ENCODE measurements at regions not wholly inside any gene's neighbourhood (a gene's known extent, or its start where the extent isn't known, plus 50 kb on each side); places are given as distances from the start of the nearest gene placed in this dataset.

GRCh38 chr6:85092226-85092625, 327.8 kb upstream of the TBX18 start (continued):
- TF ChIP-seq, protein P1, sequence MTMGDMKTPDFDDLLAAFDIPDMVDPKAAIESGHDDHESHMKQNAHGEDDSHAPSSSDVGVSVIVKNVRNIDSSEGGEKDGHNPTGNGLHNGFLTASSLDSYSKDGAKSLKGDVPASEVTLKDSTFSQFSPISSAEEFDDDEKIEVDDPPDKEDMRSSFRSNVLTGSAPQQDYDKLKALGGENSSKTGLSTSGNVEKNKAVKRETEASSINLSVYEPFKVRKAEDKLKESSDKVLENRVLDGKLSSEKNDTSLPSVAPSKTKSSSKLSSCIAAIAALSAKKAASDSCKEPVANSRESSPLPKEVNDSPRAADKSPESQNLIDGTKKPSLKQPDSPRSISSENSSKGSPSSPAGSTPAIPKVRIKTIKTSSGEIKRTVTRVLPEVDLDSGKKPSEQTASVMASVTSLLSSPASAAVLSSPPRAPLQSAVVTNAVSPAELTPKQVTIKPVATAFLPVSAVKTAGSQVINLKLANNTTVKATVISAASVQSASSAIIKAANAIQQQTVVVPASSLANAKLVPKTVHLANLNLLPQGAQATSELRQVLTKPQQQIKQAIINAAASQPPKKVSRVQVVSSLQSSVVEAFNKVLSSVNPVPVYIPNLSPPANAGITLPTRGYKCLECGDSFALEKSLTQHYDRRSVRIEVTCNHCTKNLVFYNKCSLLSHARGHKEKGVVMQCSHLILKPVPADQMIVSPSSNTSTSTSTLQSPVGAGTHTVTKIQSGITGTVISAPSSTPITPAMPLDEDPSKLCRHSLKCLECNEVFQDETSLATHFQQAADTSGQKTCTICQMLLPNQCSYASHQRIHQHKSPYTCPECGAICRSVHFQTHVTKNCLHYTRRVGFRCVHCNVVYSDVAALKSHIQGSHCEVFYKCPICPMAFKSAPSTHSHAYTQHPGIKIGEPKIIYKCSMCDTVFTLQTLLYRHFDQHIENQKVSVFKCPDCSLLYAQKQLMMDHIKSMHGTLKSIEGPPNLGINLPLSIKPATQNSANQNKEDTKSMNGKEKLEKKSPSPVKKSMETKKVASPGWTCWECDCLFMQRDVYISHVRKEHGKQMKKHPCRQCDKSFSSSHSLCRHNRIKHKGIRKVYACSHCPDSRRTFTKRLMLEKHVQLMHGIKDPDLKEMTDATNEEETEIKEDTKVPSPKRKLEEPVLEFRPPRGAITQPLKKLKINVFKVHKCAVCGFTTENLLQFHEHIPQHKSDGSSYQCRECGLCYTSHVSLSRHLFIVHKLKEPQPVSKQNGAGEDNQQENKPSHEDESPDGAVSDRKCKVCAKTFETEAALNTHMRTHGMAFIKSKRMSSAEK (CRISPR knock-in tag; IDR thresholded peaks at IDR 0.05; ENCODE audit: borderline replicate concordance), result no peak
- no peak for TF ChIP-seq ZNF219 (CRISPR knock-in tag; IDR thresholded peaks at IDR 0.05; ENCODE audit: borderline replicate concordance)
- TF ChIP-seq CREB1 (CRISPR knock-in tag; IDR thresholded peaks at IDR 0.05), result no peak
- TF ChIP-seq TCF7 (CRISPR knock-in tag; IDR thresholded peaks at IDR 0.05; ENCODE audit: low read depth), result no peak
- no peak for TF ChIP-seq ZNF121 (CRISPR knock-in tag; IDR thresholded peaks at IDR 0.05)
- TF ChIP-seq E2F4 (CRISPR knock-in tag; IDR thresholded peaks at IDR 0.05; ENCODE audit: borderline replicate concordance, low read depth), result no peak
- TF ChIP-seq JUN (CRISPR knock-in tag; IDR thresholded peaks at IDR 0.05), result no peak
- no peak for TF ChIP-seq ZNF138 (CRISPR knock-in tag; conservative IDR thresholded peaks at IDR 0.05)

- CTCF ChIA-PET, result no interaction called here
- no peak for TF ChIP-seq GRHL2 (CRISPR knock-in tag; IDR thresholded peaks at IDR 0.05; ENCODE audit: insufficient replicate concordance, severe bottlenecking)
- no peak for TF ChIP-seq GABPB1 (CRISPR knock-in tag; IDR thresholded peaks at IDR 0.05)
- no peak for TF ChIP-seq IRF1 (CRISPR knock-in tag; IDR thresholded peaks at IDR 0.05)
- TF ChIP-seq NFYB (CRISPR knock-in tag; conservative IDR thresholded peaks at IDR 0.05; ENCODE audit: low read depth), result no peak
- TF ChIP-seq, protein P2, sequence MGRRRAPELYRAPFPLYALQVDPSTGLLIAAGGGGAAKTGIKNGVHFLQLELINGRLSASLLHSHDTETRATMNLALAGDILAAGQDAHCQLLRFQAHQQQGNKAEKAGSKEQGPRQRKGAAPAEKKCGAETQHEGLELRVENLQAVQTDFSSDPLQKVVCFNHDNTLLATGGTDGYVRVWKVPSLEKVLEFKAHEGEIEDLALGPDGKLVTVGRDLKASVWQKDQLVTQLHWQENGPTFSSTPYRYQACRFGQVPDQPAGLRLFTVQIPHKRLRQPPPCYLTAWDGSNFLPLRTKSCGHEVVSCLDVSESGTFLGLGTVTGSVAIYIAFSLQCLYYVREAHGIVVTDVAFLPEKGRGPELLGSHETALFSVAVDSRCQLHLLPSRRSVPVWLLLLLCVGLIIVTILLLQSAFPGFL (CRISPR knock-in tag; IDR thresholded peaks at IDR 0.05; ENCODE audit: borderline replicate concordance), result no peak
- no peak for ATAC-seq
- Mint-ChIP-seq H3K4me3 (no peak overlapping the region), H3K27me3 (ENCODE audit: low read depth) (no peaks in the 10 kb centered on the region), H3K36me3 (no peaks in the 10 kb centered on the region), H3K9me3 (peaks cover 18% of the 10 kb centered on the region), H3K27ac (no peak overlapping the region), H3K4me1 (no peaks in the 10 kb centered on the region; the same call in 1 of the 2 replicates)
- POLR2A ChIA-PET, result no interaction called here
- no peak for DNase-seq (ENCODE audit: low spot score)
Observed at GRCh38 chr6:85089255-85089654, 324.9 kb upstream of the TBX18 start.

- H3K4me3 Mint-ChIP-seq, result no peak overlapping the region
- TF ChIP-seq ZNF263 (CRISPR knock-in tag; IDR thresholded peaks at IDR 0.05; ENCODE audit: low read depth), result no peak
- no peak for TF ChIP-seq ZNF671 (CRISPR knock-in tag; IDR thresholded peaks at IDR 0.05)
- no peak for TF ChIP-seq GRHL2 (CRISPR knock-in tag; IDR thresholded peaks at IDR 0.05; ENCODE audit: insufficient replicate concordance, severe bottlenecking)
- no peak for TF ChIP-seq RORB (CRISPR knock-in tag; IDR thresholded peaks at IDR 0.05)
- no peak for TF ChIP-seq ZNF423 (CRISPR knock-in tag; IDR thresholded peaks at IDR 0.05)
- TF ChIP-seq OVOL2 (CRISPR knock-in tag; IDR thresholded peaks at IDR 0.05; ENCODE audit: borderline replicate concordance), result no peak
- no peak for TF ChIP-seq NR3C1 (CRISPR knock-in tag; conservative IDR thresholded peaks at IDR 0.05; ENCODE audit: low read depth)
- no peak for TF ChIP-seq CREM (CRISPR knock-in tag; IDR thresholded peaks at IDR 0.05)
- TF ChIP-seq ELF4 (CRISPR knock-in tag; IDR thresholded peaks at IDR 0.05; ENCODE audit: low read depth), result no peak
- TF ChIP-seq, protein P3, sequence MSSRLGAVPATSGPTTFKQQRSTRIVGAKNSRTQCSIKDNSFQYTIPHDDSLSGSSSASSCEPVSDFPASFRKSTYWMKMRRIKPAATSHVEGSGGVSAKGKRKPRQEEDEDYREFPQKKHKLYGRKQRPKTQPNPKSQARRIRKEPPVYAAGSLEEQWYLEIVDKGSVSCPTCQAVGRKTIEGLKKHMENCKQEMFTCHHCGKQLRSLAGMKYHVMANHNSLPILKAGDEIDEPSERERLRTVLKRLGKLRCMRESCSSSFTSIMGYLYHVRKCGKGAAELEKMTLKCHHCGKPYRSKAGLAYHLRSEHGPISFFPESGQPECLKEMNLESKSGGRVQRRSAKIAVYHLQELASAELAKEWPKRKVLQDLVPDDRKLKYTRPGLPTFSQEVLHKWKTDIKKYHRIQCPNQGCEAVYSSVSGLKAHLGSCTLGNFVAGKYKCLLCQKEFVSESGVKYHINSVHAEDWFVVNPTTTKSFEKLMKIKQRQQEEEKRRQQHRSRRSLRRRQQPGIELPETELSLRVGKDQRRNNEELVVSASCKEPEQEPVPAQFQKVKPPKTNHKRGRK (CRISPR knock-in tag; IDR thresholded peaks at IDR 0.05; ENCODE audit: borderline replicate concordance), result no peak
- TF ChIP-seq JUN (CRISPR knock-in tag; IDR thresholded peaks at IDR 0.05), result no peak
- TF ChIP-seq MXD4 (CRISPR knock-in tag; IDR thresholded peaks at IDR 0.05; ENCODE audit: borderline replicate concordance), result no peak
- TF ChIP-seq, protein P4, sequence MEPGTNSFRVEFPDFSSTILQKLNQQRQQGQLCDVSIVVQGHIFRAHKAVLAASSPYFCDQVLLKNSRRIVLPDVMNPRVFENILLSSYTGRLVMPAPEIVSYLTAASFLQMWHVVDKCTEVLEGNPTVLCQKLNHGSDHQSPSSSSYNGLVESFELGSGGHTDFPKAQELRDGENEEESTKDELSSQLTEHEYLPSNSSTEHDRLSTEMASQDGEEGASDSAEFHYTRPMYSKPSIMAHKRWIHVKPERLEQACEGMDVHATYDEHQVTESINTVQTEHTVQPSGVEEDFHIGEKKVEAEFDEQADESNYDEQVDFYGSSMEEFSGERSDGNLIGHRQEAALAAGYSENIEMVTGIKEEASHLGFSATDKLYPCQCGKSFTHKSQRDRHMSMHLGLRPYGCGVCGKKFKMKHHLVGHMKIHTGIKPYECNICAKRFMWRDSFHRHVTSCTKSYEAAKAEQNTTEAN (CRISPR knock-in tag; IDR thresholded peaks at IDR 0.05), result no peak
- no peak for TF ChIP-seq ZNF219 (CRISPR knock-in tag; IDR thresholded peaks at IDR 0.05; ENCODE audit: borderline replicate concordance)
Observed at GRCh38 chr6:85085875-85086274, 321.5 kb upstream of the TBX18 start.

More at GRCh38 chr6:85085875-85086274, 321.5 kb upstream of the TBX18 start:
- DNase-seq (ENCODE audit: low spot score), result no peak
- no peak overlapping the region for H3K27ac Mint-ChIP-seq
- ChIA-PET POLR2A (no interaction called here), CTCF (no interaction called here)
- no peaks in the 10 kb centered on the region for H3K4me1 Mint-ChIP-seq
- no peaks in the 10 kb centered on the region for H3K27me3 Mint-ChIP-seq (ENCODE audit: low read depth)
- no peak for ATAC-seq
- no peaks in the 10 kb centered on the region for H3K36me3 Mint-ChIP-seq
- peaks cover 9% of the 10 kb centered on the region for H3K9me3 Mint-ChIP-seq

All from WTC11 (cell line).